ENCODE measurements at regions not wholly inside any gene's neighbourhood (a gene's known extent, or its start where the extent isn't known, plus 50 kb on each side); places are given as distances from the start of the nearest gene placed in this dataset.

DNA sequence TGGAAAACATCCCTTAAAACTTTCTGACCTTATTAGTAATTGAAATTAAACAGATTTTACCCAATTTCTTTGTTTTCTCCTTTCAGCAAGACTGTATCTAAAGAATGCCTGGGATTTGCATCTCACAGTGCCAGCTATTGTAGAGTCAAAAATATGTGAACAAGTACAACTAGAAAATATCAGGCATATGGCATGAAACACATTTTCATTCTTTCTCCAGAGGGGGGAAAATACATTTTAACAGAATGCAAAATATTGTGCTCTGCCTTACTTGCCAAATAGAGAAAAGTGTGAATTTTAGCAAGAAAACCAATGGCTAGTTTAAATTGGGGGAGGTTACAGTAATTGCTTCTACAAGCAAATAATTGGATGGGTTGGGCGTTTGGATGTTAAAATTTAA is 366.6 kb upstream of the FIGN start:
- Histone ChIP-seq H3K4me2 (ENCODE audit: insufficient read depth in 1 of 2, low read depth in 2 of 2, low read length in 2 of 2) (no peak overlapping the region), H3K23ac (ENCODE audit: insufficient read length) (no peak overlapping the region), H3K23me2 (ENCODE audit: low read depth, low read length) (no peaks in the 10 kb centered on the region), H3K27ac (ENCODE audit: low read depth, low read length) (no peak overlapping the region), H3K4me1 (replicated peaks in 1 of 4; ENCODE audit: control insufficient read depth in 3 of 4, insufficient read depth in 4 of 4, low read length in 3 of 4) (peaks cover 0 to 5% (median 2%) of the 10 kb centered on the region in 4 experiments; a peak in 1 of 7 replicates), H4K20me1 (replicated peaks in 1 of 2; ENCODE audit: control insufficient read depth in 1 of 2, insufficient read depth in 2 of 2, low read length in 2 of 2) (no peaks in the 10 kb centered on the region), H4K8ac (ENCODE audit: extremely low read depth, insufficient read depth, low read length) (no peak overlapping the region), H3K36me3 (ENCODE audit: control insufficient read depth in 2 of 4, insufficient read depth in 4 of 4, low read length in 3 of 4) (no peaks in the 10 kb centered on the region), H2AK5ac (ENCODE audit: low read depth, low read length) (no peak overlapping the region), H3K27me3 (replicated peaks in 1 of 4; ENCODE audit: control insufficient read depth in 3 of 4, extremely low read depth in 1 of 4, insufficient read depth in 3 of 4, low read length in 3 of 4) (no peaks in the 10 kb centered on the region), H2BK5ac (ENCODE audit: low read depth, low read length) (no peak overlapping the region), H2BK20ac (ENCODE audit: low read length) (no peak overlapping the region), H2AFZ (ENCODE audit: low read length) (no peak overlapping the region), H4K91ac (replicated peaks; ENCODE audit: insufficient read length, low read length) (no peak overlapping the region), H2BK12ac (ENCODE audit: low read depth, low read length) (no peak overlapping the region), H4K5ac (ENCODE audit: insufficient read length, low read depth, low read length) (no peak overlapping the region), H3K56ac (replicated peaks; ENCODE audit: insufficient read length, low read depth, low read length) (no peak overlapping the region), H3K18ac (ENCODE audit: extremely low read depth, low read length) (no peak overlapping the region), H2BK15ac (ENCODE audit: low read length) (no peak overlapping the region), H3K9me3 (ENCODE audit: insufficient read depth in 2 of 2, low read depth in 1 of 2, low read length in 1 of 2) (no peaks in the 10 kb centered on the region; a peak in 1 of 4 replicates), H2BK120ac (replicated peaks; ENCODE audit: low read depth, low read length) (no peak overlapping the region), H3K79me2 (ENCODE audit: control insufficient read depth in 1 of 2, insufficient read depth in 2 of 2, low read length in 2 of 2) (no peaks in the 10 kb centered on the region), H3K4ac (replicated peaks; ENCODE audit: insufficient read length, low read depth, low read length) (no peak overlapping the region), H3K4me3 (ENCODE audit: extremely low read depth in 1 of 4, insufficient read depth in 2 of 4, low read depth in 3 of 4, low read length in 4 of 4) (no peak overlapping the region), H3K9ac (replicated peaks in 1 of 4; ENCODE audit: extremely low read depth in 1 of 4, low read depth in 3 of 4, low read length in 3 of 4) (no peak overlapping the region), H3K14ac (ENCODE audit: insufficient read length) (no peak overlapping the region), H3K79me1 (ENCODE audit: low read depth, low read length) (no peaks in the 10 kb centered on the region)
- DNase-seq (ENCODE audit: low read depth in 1 of 2, low spot score in 2 of 2) (no peak), FAIRE-seq (no peak)
- CTCF ChIA-PET (ENCODE audit: partially characterized antibody), result no interaction called here
- 64% methylated on average over 1 of the region's 1 CpG; no CpG with 5 or more reads in 1 of the 2 experiments for WGBS, 2 experiments (ENCODE audit: extremely low coverage in 1 of 2, insufficient coverage in 1 of 2, insufficient read length in 1 of 2, insufficient replicate concordance in 2 of 2, low coverage in 1 of 2, low lambda C conversion rate in 2 of 2, missing lambda C conversion rate in 1 of 2)
- POLR2A ChIA-PET (ENCODE audit: partially characterized antibody), result no interaction called here
- no peak for TF ChIP-seq SRF (IDR thresholded peaks at IDR 0.05; ENCODE audit: low read depth, low read length)
- no peak for TF ChIP-seq JUND (IDR thresholded peaks at IDR 0.05; ENCODE audit: low read length)
- no peak for TF ChIP-seq CBX5 (IDR thresholded peaks at IDR 0.05; ENCODE audit: low read depth, low read length)

Measured in H1 (cell line).